HG02798 (cell line): ENCODE measurements at regions not wholly inside any gene's neighbourhood (a gene's known extent, or its start where the extent isn't known, plus 50 kb on each side); places are given as distances from the start of the nearest gene placed in this dataset.

ENCODE experiments used
- ATAC-seq: cut with Tn5 transposase; IDR thresholded peaks from one replicate; pipeline ENCODE4 v1.9.1; 2021; ENCODE audit warnings: mild to moderate bottlenecking; ENCODE audit not compliant: unreplicated experiment, poor library complexity

GRCh38 chr5:87966213-87966612 is 302.4 kb downstream of the TMEM161B start:
- no peak for ATAC-seq

GRCh38 chr5:87954121-87954520 is 314.5 kb downstream of the TMEM161B start:
- no peak for ATAC-seq

- ATAC-seq = no peak
Observed at GRCh38 chr5:87951661-87952060, 317.0 kb downstream of the TMEM161B start.

GRCh38 chr5:87949676-87950631 is 318.7 kb downstream of the TMEM161B start:
- no peak for ATAC-seq

- ATAC-seq = no peak
Observed at GRCh38 chr5:87948486-87948885, 320.2 kb downstream of the TMEM161B start.

- no peak for ATAC-seq
Observed at GRCh38 chr5:87946271-87946670, 322.4 kb downstream of the TMEM161B start.

- ATAC-seq = no peak
Observed at GRCh38 chr5:87945286-87945650, 323.4 kb downstream of the TMEM161B start.

GRCh38 chr5:87944553-87945285 is 323.9 kb downstream of the TMEM161B start:
- no peak for ATAC-seq

GRCh38 chr5:87940775-87941174 is 327.9 kb downstream of the TMEM161B start:
- ATAC-seq = no peak

- no peak for ATAC-seq
Observed at GRCh38 chr5:87936667-87937066, 332.0 kb downstream of the TMEM161B start.

GRCh38 chr5:87924436-87924835 is 344.2 kb downstream of the TMEM161B start:
- ATAC-seq = no peak

GRCh38 chr5:87916320-87916719 is 352.3 kb downstream of the TMEM161B start:
- ATAC-seq = no peak

- no peak for ATAC-seq
Observed at GRCh38 chr5:87912419-87912818, 356.2 kb downstream of the TMEM161B start.

- ATAC-seq = no peak
Observed at GRCh38 chr5:87909382-87909781, 359.3 kb downstream of the TMEM161B start.

- ATAC-seq = no peak
Observed at GRCh38 chr5:87906962-87907361, 361.7 kb downstream of the TMEM161B start.

GRCh38 chr5:87900419-87900818 is 368.2 kb downstream of the TMEM161B start:
- no peak for ATAC-seq

GRCh38 chr5:87899721-87900131 is 368.9 kb downstream of the TMEM161B start:
- peak; percentile 57 for ATAC-seq

- no peak for ATAC-seq
Observed at GRCh38 chr5:87899208-87899661, 369.4 kb downstream of the TMEM161B start.

GRCh38 chr5:87898574-87898973 is 370.1 kb downstream of the TMEM161B start:
- no peak for ATAC-seq

GRCh38 chr5:87888139-87888538 is 380.5 kb downstream of the TMEM161B start:
- ATAC-seq = no peak

- no peak for ATAC-seq
Observed at GRCh38 chr5:87887247-87887646, 381.4 kb downstream of the TMEM161B start.
